Retinal pigment epithelial cell (primary cell): ENCODE measurements at regions not wholly inside any gene's neighbourhood (a gene's known extent, or its start where the extent isn't known, plus 50 kb on each side); places are given as distances from the start of the nearest gene placed in this dataset.

Source experiments
- DNase-seq: peaks from one replicate; pipeline ENCODE4 v3.0.0-alpha.2; 2010; ENCODE audit warnings: low read depth
- H3K4me3 ChIP-seq: 2 replicates; pipeline ENCODE4 v1.5.1; 2011; ENCODE audit warnings: mild to moderate bottlenecking, low read length, control low read depth, moderate library complexity
- CTCF ChIP-seq: conservative IDR thresholded peaks from 2 replicates; pipeline ENCODE4 v1.5.1; 2011; ENCODE audit warnings: low read depth, low read length, control low read depth, inconsistent platforms

- H3K4me3 ChIP-seq: no peak overlapping the region
- TF ChIP-seq CTCF: no peak
- DNase-seq: no peak
These were observed 77.0 kb downstream of the LUZP4 start for GRCh38 chrX:115366535-115366934.

GRCh38 chrX:115367455-115367854, 77.9 kb downstream of the LUZP4 start:
- H3K4me3 ChIP-seq: no peak overlapping the region
- no peak for TF ChIP-seq CTCF
- DNase-seq: no peak

GRCh38 chrX:115367951-115368350, 78.4 kb downstream of the LUZP4 start:
- no peak for DNase-seq

GRCh38 chrX:115368876-115369275, 79.4 kb downstream of the LUZP4 start:
- no peak for DNase-seq
- no peak overlapping the region for H3K4me3 ChIP-seq
- TF ChIP-seq CTCF: no peak

More at GRCh38 chrX:115367951-115368350, 78.4 kb downstream of the LUZP4 start:
- no peak for TF ChIP-seq CTCF
- H3K4me3 ChIP-seq: no peak overlapping the region

GRCh38 chrX:115372152-115372551, 82.6 kb downstream of the LUZP4 start:
- H3K4me3 ChIP-seq: no peak overlapping the region
- no peak for DNase-seq
- no peak for TF ChIP-seq CTCF

DNA sequence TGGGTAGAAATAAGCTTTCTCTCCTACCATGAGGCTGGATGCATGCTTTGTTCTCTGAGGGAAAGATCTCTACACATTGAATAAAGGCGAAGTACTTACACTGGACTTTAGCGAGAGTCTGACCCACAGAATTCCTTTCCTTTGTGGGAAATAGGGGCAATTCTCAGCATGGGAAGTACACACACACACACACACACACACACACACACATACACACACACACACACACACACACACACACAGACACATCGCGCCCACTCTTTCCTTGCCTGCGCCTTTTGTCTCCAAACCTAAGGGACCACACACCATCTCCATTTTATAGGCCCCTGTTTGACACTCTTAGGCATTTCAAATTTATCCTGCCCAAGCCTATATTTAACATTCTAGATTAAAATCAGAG, 83.8 kb downstream of the LUZP4 start:
- DNase-seq: no peak
- TF ChIP-seq CTCF: no peak
- H3K4me3 ChIP-seq: no peak overlapping the region

DNA sequence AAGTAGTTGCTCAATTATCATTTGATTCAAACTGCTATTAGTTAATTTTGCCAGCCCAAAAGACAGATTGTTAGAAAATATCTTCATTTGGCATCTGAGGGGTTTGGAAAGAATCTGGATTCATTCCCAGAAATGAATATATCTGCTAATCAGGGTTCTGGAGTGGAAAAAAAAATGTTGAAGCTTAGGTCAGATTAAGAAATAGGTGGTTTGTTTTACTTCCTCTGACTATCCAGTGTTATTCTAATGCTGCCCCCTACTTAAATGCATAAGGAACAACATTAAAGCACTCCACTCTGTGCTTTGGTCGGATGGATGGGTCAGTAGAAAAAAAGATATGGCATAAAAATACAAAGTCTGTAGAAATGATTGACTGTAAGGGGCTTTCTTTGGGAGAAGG, 89.0 kb downstream of the LUZP4 start:
- TF ChIP-seq CTCF: peak; percentile 23
- DNase-seq: no peak
- H3K4me3 ChIP-seq: no peak overlapping the region
